ENCODE measurements at regions not wholly inside any gene's neighbourhood (a gene's known extent, or its start where the extent isn't known, plus 50 kb on each side); places are given as distances from the start of the nearest gene placed in this dataset.

DNA sequence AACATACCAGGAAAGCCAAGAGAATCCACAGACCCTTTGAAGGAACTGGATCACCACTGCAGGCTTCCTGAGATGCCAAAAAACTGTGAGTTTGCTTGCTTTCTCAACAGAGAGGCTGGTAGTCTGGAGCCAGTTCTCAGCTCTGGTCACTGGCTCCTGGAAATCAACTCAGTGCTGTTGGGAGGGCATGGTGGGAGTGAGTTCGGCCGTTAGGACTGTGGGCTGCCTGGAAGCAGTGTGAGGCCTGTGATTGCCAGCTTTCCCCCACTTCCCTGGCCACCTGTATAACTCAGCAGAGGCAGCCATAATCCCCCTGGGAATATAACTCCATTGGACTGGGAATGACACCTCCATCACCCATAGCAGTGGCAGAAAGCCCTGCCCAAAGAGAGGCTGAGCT is 122.0 kb upstream of the FSTL5 start:
- Histone ChIP-seq H3K56ac (replicated peaks; ENCODE audit: insufficient read length, low read depth, low read length) (no peak overlapping the region), H2BK12ac (ENCODE audit: low read depth, low read length) (no peak overlapping the region), H3K27me3 (replicated peaks in 1 of 4; ENCODE audit: control insufficient read depth in 3 of 4, extremely low read depth in 1 of 4, insufficient read depth in 3 of 4, low read length in 3 of 4) (no peaks in the 10 kb centered on the region), H4K91ac (replicated peaks; ENCODE audit: insufficient read length, low read length) (no peak overlapping the region), H3K4me3 (ENCODE audit: extremely low read depth in 1 of 4, insufficient read depth in 2 of 4, low read depth in 3 of 4, low read length in 4 of 4) (no peak overlapping the region), H3K27ac (ENCODE audit: low read depth, low read length) (no peak overlapping the region), H3K23me2 (ENCODE audit: low read depth, low read length) (no peaks in the 10 kb centered on the region), H3K9ac (replicated peaks in 1 of 4; ENCODE audit: extremely low read depth in 1 of 4, low read depth in 3 of 4, low read length in 3 of 4) (no peak overlapping the region), H2BK5ac (ENCODE audit: low read depth, low read length) (no peak overlapping the region), H2BK120ac (replicated peaks; ENCODE audit: low read depth, low read length) (no peak overlapping the region), H3K14ac (ENCODE audit: insufficient read length) (no peak overlapping the region), H3K79me1 (ENCODE audit: low read depth, low read length) (no peaks in the 10 kb centered on the region), H3K36me3 (ENCODE audit: control insufficient read depth in 2 of 4, insufficient read depth in 4 of 4, low read length in 3 of 4) (no peaks in the 10 kb centered on the region), H3K18ac (ENCODE audit: extremely low read depth, low read length) (no peak overlapping the region), H2BK15ac (ENCODE audit: low read length) (no peak overlapping the region), H4K8ac (ENCODE audit: extremely low read depth, insufficient read depth, low read length) (no peak overlapping the region), H3K4me2 (ENCODE audit: insufficient read depth in 1 of 2, low read depth in 2 of 2, low read length in 2 of 2) (no peak overlapping the region; a peak in 1 of 4 replicates), H3K4me1 (replicated peaks in 1 of 4; ENCODE audit: control insufficient read depth in 3 of 4, insufficient read depth in 4 of 4, low read length in 3 of 4) (no peaks in the 10 kb centered on the region), H3K79me2 (ENCODE audit: control insufficient read depth in 1 of 2, insufficient read depth in 2 of 2, low read length in 2 of 2) (no peaks in the 10 kb centered on the region), H4K5ac (ENCODE audit: insufficient read length, low read depth, low read length) (no peak overlapping the region), H3K23ac (ENCODE audit: insufficient read length) (no peak overlapping the region), H2AFZ (ENCODE audit: low read length) (no peak overlapping the region), H2AK5ac (ENCODE audit: low read depth, low read length) (no peak overlapping the region), H4K20me1 (replicated peaks in 1 of 2; ENCODE audit: control insufficient read depth in 1 of 2, insufficient read depth in 2 of 2, low read length in 2 of 2) (no peaks in the 10 kb centered on the region), H3K4ac (replicated peaks; ENCODE audit: insufficient read length, low read depth, low read length) (no peak overlapping the region), H3K9me3 (ENCODE audit: insufficient read depth in 2 of 2, low read depth in 1 of 2, low read length in 1 of 2) (no peaks in the 10 kb centered on the region), H2BK20ac (ENCODE audit: low read length) (no peak overlapping the region)
- CTCF ChIA-PET (ENCODE audit: partially characterized antibody): interaction anchor here (0.6 to 2.8 kb wide), 2 partner anchors 10 to 69 kb away, joined by 5 to 7 read pairs; no protein-coding TSS in a partner anchor
- WGBS, 2 experiments (ENCODE audit: extremely low coverage in 1 of 2, insufficient coverage in 1 of 2, insufficient read length in 1 of 2, insufficient replicate concordance in 2 of 2, low coverage in 1 of 2, low lambda C conversion rate in 2 of 2, missing lambda C conversion rate in 1 of 2): 93% methylated on average over 2 of the region's 2 CpGs; no CpG with 5 or more reads in 1 of the 2 experiments
- DNase-seq (ENCODE audit: low read depth in 1 of 2, low spot score in 2 of 2): no peak
- no peak for FAIRE-seq
- POLR2A ChIA-PET (ENCODE audit: partially characterized antibody): no interaction called here
- no peak for TF ChIP-seq YY1 (IDR thresholded peaks at IDR 0.05; ENCODE audit: low read depth, low read length)
- TF ChIP-seq KDM1A (IDR thresholded peaks at IDR 0.05; ENCODE audit: borderline replicate concordance, low read length): no peak
- TF ChIP-seq SIRT6 (IDR thresholded peaks at IDR 0.05; ENCODE audit: low read length): no peak
- TF ChIP-seq EZH2 (IDR thresholded peaks at IDR 0.05; ENCODE audit: low read depth, low read length, severe bottlenecking): no peak
- no peak for TF ChIP-seq HDAC6 (IDR thresholded peaks at IDR 0.05; ENCODE audit: low read depth, low read length)
- no peak for TF ChIP-seq RBBP5 (IDR thresholded peaks at IDR 0.05; ENCODE audit: borderline replicate concordance, low read depth, low read length)
- TF ChIP-seq EP300 (IDR thresholded peaks at IDR 0.05; ENCODE audit: borderline replicate concordance in 1 of 2, low read depth in 2 of 2, low read length in 2 of 2): no peak
- TF ChIP-seq CHD1 (IDR thresholded peaks at IDR 0.05; ENCODE audit: low read depth, low read length): no peak
- TF ChIP-seq FOSL1 (IDR thresholded peaks at IDR 0.05; ENCODE audit: insufficient read depth, low read depth, low read length): no peak

Data from H1 (cell line).